ENCODE measurements at regions not wholly inside any gene's neighbourhood (a gene's known extent, or its start where the extent isn't known, plus 50 kb on each side); places are given as distances from the start of the nearest gene placed in this dataset.

- no peak for TF ChIP-seq ZBTB40 (IDR thresholded peaks at IDR 0.05; ENCODE audit: borderline replicate concordance)
- no peak for TF ChIP-seq TCF7 (IDR thresholded peaks at IDR 0.05; ENCODE audit: borderline replicate concordance)
- TF ChIP-seq MTA2 (IDR thresholded peaks at IDR 0.05; ENCODE audit: low read depth) = peak; percentile 81
- 0 out of 2 replicates have a peak, but pooled peaks have one; percentile 29 for TF ChIP-seq NKRF (conservative IDR thresholded peaks at IDR 0.05)
- peak; percentile 65 for TF ChIP-seq RUNX3 (IDR thresholded peaks at IDR 0.05; ENCODE audit: low read length)
- peak; percentile 58 to 70; a peak in 3 of 4 replicates for TF ChIP-seq IKZF2 (IDR thresholded peaks at IDR 0.05)
- peak; percentile 94 to 97 for TF ChIP-seq BHLHE40 (IDR thresholded peaks at IDR 0.05; ENCODE audit: borderline replicate concordance in 1 of 2, low read depth in 2 of 2, low read length in 1 of 2)
- peak; percentile 66; the same call in 1 of the 2 replicates for TF ChIP-seq ZNF687 (IDR thresholded peaks at IDR 0.05)
- TF ChIP-seq SKIL (IDR thresholded peaks at IDR 0.05; ENCODE audit: low read depth, poor library complexity, severe bottlenecking) = peak; percentile 88
- peak; percentile 67 for TF ChIP-seq MEF2B (IDR thresholded peaks at IDR 0.05; ENCODE audit: partially characterized antibody, poor library complexity, severe bottlenecking)
- peak; percentile 90; the same call in 1 of the 2 replicates for TF ChIP-seq NFIC (IDR thresholded peaks at IDR 0.05; ENCODE audit: low read depth, low read length)
- TF ChIP-seq ZNF207 (IDR thresholded peaks at IDR 0.05; ENCODE audit: borderline replicate concordance) = no peak; the same call in 1 of the 2 replicates
- peak; percentile 31; the same call in 1 of the 2 replicates for TF ChIP-seq CREB1 (IDR thresholded peaks at IDR 0.05; ENCODE audit: low read depth)
- peak; percentile 62; the same call in 1 of the 2 replicates for TF ChIP-seq NBN (IDR thresholded peaks at IDR 0.05)
- TF ChIP-seq TBL1XR1 (IDR thresholded peaks at IDR 0.05; ENCODE audit: low read depth, low read length) = no peak
- peak in 1 of 2 experiments; percentile 74; a peak in 2 of 4 replicates for TF ChIP-seq ETV6 (conservative IDR thresholded peaks at IDR 0.05 in 1 of 2, IDR thresholded peaks at IDR 0.05 in 1 of 2; ENCODE audit: borderline replicate concordance in 1 of 2, low read depth in 1 of 2)
Observed at GRCh38 chr1:116847688-116848531, 61.8 kb upstream of the PTGFRN start (continued).

Data from GM12878 (cell line).